ENCODE measurements at regions not wholly inside any gene's neighbourhood (a gene's known extent, or its start where the extent isn't known, plus 50 kb on each side); places are given as distances from the start of the nearest gene placed in this dataset.

DNA sequence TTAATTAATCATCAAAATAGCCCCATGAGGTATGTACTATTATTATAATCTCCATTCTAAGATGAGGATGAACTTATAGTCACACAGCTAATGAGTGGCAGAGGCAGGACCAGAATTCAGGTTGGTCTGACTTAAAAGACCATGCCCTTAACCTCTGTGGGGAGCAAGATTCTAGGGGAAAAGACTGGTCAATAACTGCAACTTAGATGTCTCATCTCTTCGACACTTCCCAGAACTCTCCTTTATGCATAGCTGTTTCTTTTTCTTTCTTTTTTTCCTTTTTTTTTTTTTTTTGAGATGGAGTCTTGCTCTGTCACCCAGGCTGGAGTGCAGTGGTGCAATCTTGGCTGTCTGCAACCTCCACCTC, 66.3 kb upstream of the RTN4 start:
- TF ChIP-seq FOXA1 (IDR thresholded peaks at IDR 0.05), result no peak
- TF ChIP-seq SP1 (IDR thresholded peaks at IDR 0.05), result no peak
- TF ChIP-seq BHLHE40 (IDR thresholded peaks at IDR 0.05; ENCODE audit: borderline replicate concordance), result no peak
- TF ChIP-seq FOXK2 (IDR thresholded peaks at IDR 0.05), result no peak
- no peak for TF ChIP-seq ARNT (IDR thresholded peaks at IDR 0.05)
- no peak for TF ChIP-seq ZNF384 (IDR thresholded peaks at IDR 0.05)
- TF ChIP-seq FOXM1 (IDR thresholded peaks at IDR 0.05; ENCODE audit: borderline replicate concordance), result no peak
- no peak for TF ChIP-seq ELF4 (IDR thresholded peaks at IDR 0.05)
- no peak for TF ChIP-seq TARDBP (IDR thresholded peaks at IDR 0.05)

Data from HEK293T (cell line).